Medulla oblongata (tissue), 1 donor: ENCODE measurements at regions not wholly inside any gene's neighbourhood (a gene's known extent, or its start where the extent isn't known, plus 50 kb on each side); places are given as distances from the start of the nearest gene placed in this dataset.
"Not testable (repeated sequence)": the region's sequence is repeated elsewhere in the genome, so short reads cannot be mapped to it uniquely, and the experiment has no call there.

Experiments used
- DNase-seq: peaks from one replicate; pipeline ENCODE4 v3.0.0-alpha.2; 2015; ENCODE audit errors: extremely low spot score

- DNase-seq, result no peak
Observed at GRCh38 chr10:60618861-60619260, 159.4 kb upstream of the CDK1 start.

- no peak for DNase-seq
Observed at GRCh38 chr10:60615541-60615940, 162.7 kb upstream of the CDK1 start.

- no peak for DNase-seq
Observed at GRCh38 chr10:60614363-60614762, 163.9 kb upstream of the CDK1 start.

- DNase-seq, result no peak
Observed at GRCh38 chr10:60613434-60613833, 164.8 kb upstream of the CDK1 start.

- DNase-seq, result no peak
Observed at GRCh38 chr10:60611291-60611747, 167.0 kb upstream of the CDK1 start.

GRCh38 chr10:60607372-60607771 is 170.9 kb upstream of the CDK1 start:
- DNase-seq, result no peak

- no peak for DNase-seq
Observed at GRCh38 chr10:60606343-60607080, 171.8 kb upstream of the CDK1 start.

- DNase-seq, result peak; percentile 21
Observed at GRCh38 chr10:60605476-60605875, 172.8 kb upstream of the CDK1 start.

- DNase-seq, result peak; percentile 9
Observed at GRCh38 chr10:60604342-60604741, 173.9 kb upstream of the CDK1 start.

GRCh38 chr10:60597513-60597912 is 180.8 kb upstream of the CDK1 start:
- DNase-seq, result no peak

GRCh38 chr10:60595852-60596251 is 182.4 kb upstream of the CDK1 start:
- DNase-seq, result no peak

- no peak for DNase-seq
Observed at GRCh38 chr10:60594476-60595051, 183.7 kb upstream of the CDK1 start.

- DNase-seq, result no peak
Observed at GRCh38 chr10:60591119-60591518, 187.2 kb upstream of the CDK1 start.

- DNase-seq, result no peak
Observed at GRCh38 chr10:60589376-60589775, 188.9 kb upstream of the CDK1 start.

- not testable (repeated sequence) for DNase-seq
Observed at GRCh38 chr10:60581782-60582181, 192.1 kb upstream of the ANK3 start.

GRCh38 chr10:60578217-60578616 is 188.5 kb upstream of the ANK3 start:
- no peak for DNase-seq

- DNase-seq, result no peak
Observed at GRCh38 chr10:60576130-60577069, 186.7 kb upstream of the ANK3 start.

GRCh38 chr10:60575105-60575504 is 185.4 kb upstream of the ANK3 start:
- no peak for DNase-seq

GRCh38 chr10:60574388-60574787 is 184.7 kb upstream of the ANK3 start:
- no peak for DNase-seq

GRCh38 chr10:60573336-60573735 is 183.7 kb upstream of the ANK3 start:
- no peak for DNase-seq

- peak; percentile 51 for DNase-seq
Observed at GRCh38 chr10:60572511-60573194, 183.0 kb upstream of the ANK3 start.

- DNase-seq, result no peak
Observed at GRCh38 chr10:60570896-60571295, 181.2 kb upstream of the ANK3 start.
